NCI-H2107 treated with DMSO at 0.1 percent for 48 hours (cell line): ENCODE measurements at regions not wholly inside any gene's neighbourhood (a gene's known extent, or its start where the extent isn't known, plus 50 kb on each side); places are given as distances from the start of the nearest gene placed in this dataset.

Source experiments
- DNase-seq: peaks from one replicate; lab custom pipeline; 2025; ENCODE audit not compliant: unreplicated experiment; lab: John Stamatoyannopoulos, UW

GRCh38 chr22:49154433-49154832 is 673.2 kb downstream of the BRD1 start:
- DNase-seq: no peak

GRCh38 chr22:49153921-49154320 is 673.8 kb downstream of the BRD1 start:
- no peak for DNase-seq

DNA sequence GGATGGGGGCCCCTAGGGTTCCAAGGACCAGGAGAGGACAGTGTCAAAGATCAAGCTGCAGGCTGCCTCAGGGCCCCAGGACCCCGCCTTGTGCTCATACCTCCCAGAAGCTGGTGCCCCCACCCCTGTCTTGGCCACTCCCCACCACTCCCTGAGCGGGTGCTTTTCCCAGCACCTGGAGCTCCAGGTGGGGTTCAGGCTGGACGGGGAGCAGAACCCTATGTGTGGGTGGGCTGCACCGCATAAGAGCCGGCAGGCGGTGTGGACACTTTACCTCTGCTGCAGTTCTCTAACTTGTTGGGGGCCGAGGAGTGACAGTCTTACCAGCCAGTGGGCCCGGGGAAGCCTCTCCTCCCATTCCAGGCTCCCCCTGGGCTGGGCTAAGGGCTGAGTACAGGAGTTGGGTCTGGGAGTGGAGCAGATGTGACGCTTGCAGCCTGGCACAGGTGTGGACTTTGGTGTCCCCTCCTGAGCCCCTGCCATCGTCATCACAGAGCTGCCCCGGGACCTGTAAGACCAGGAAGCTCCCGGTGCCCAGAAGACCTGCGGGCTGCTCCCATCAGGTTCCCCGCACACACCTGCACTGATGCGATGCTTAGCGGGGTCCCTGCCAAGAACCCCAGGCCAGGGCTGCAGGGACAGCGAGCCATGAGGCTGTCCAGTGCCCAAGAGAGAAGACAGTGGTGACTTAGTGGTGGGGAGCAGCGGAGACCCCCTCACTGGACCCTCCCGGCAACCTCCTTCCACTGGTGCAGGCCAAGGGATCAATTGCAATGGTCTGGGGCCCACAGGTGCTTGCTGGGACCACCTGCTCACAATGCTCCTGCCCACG is 674.5 kb downstream of the BRD1 start:
- DNase-seq: no peak

- DNase-seq: peak; percentile 54
Measured at GRCh38 chr22:49152127-49152938, 675.3 kb downstream of the BRD1 start.

GRCh38 chr22:49151256-49152126 is 676.2 kb downstream of the BRD1 start:
- no peak for DNase-seq

DNA sequence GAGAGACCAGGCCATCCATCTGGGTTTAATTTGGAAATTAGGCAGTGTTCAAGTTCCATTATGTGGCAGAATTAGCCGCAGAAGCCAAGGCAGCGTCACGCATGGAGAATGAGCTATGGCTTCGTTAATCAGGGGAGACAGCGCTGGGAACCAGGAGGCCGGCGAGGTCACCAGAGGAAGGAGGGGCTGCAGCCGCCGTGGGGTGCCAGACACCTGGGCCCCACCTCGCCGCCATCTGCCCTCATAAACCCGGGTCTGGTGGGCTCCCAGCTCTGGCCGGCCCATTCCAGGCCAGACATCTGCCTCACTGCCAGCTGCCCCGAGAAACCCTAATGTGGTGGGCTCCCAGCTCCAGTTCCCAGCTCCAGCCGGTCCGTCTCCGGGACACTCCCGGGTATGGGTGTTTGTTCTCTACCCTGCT is 676.9 kb downstream of the BRD1 start:
- DNase-seq: no peak

- DNase-seq: no peak
Measured at GRCh38 chr22:49149721-49150608, 677.7 kb downstream of the BRD1 start.

- DNase-seq: no peak
Measured at GRCh38 chr22:49148895-49149418, 678.7 kb downstream of the BRD1 start.

DNA sequence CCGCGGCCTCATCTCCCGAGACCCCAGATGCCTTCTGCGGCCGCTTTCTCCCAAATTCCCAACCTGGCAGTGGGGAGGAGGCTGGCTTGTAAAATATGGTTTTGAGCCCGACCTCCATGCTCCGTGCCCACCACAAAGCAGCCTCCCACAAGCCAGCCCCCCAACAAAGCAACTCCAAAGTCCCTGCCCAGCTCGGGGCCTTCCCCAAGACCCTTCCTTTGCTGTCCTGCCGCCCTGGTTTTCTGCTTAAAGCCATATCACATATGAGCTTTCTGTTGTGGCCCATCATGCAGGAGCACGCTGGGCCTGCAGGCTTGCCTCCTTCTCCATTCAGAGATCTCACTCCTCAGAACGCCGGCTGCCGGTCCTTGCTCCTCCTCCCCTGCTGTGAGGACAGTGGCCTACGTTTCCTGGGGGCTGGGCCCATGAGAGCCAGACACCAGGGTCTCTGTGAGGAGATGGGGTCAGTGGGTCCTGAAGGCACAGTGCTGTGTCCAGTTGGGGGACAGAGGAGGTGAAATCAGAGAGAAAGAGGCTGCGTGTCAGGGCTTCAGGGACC is 680.0 kb downstream of the BRD1 start:
- no peak for DNase-seq

DNA sequence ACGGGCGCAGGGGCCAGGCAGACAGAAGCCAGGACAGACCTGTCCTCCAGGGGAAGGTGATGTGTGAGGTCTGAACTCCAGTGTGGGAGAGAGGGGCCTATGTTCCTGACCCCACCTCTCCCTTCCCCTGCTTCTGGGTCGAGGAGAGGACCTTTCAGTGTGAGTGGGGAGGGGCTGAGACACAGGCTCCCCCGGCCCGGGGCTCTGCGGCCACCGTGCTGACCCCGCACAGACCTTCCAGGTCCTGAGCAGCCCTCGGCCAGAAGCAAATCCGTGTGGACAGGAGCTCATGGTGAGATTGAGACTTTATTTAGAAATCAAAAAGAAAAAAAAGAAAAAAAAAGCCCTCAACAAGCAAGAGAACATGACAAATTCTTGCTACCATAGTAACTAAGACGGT is 680.5 kb downstream of the BRD1 start:
- no peak for DNase-seq

DNA sequence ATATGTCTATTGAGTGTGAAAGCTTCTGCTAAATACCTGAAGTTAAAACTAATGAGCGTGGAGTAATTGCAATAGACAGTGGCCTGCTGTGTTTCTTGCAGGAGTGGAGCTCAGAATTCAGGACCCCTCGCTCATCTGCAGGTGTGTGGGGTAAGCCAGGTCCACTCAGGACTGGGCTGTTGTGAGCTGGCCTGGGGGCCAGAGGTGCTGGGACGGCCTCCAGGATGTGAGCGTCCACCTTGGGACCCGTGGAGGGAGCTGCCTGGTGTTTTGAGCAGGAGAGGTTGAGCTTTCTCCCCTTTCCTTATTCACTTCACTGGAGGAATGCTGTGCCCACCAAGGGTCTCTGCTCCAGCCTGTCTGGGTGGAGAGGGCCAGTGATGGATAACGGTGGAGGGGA is 681.2 kb downstream of the BRD1 start:
- no peak for DNase-seq

- DNase-seq: no peak
Measured at GRCh38 chr22:49143812-49144211, 683.9 kb downstream of the BRD1 start.

- DNase-seq: no peak
Measured at GRCh38 chr22:49142891-49143290, 684.8 kb downstream of the BRD1 start.

- DNase-seq: no peak
Measured at GRCh38 chr22:49142296-49142695, 685.4 kb downstream of the BRD1 start.

DNA sequence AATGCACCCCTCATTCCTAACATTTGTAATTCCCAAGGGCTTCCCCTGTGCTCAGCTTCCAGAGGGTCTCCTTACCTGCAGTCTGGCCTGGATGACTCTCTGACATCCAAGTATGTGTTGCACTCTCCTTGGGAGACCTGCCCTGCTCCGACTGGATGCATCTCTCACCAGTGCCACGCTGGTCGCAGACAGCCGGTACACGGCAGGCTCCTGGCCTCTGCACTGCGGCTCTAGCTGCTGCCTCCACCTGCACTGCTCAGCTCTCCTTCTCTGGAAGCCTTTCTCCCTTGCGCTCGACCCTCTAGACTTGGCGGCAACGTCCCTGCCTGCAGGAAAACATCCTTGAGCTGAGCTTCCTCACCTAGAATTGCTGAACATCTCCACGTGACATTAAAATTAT is 685.9 kb downstream of the BRD1 start:
- no peak for DNase-seq

DNA sequence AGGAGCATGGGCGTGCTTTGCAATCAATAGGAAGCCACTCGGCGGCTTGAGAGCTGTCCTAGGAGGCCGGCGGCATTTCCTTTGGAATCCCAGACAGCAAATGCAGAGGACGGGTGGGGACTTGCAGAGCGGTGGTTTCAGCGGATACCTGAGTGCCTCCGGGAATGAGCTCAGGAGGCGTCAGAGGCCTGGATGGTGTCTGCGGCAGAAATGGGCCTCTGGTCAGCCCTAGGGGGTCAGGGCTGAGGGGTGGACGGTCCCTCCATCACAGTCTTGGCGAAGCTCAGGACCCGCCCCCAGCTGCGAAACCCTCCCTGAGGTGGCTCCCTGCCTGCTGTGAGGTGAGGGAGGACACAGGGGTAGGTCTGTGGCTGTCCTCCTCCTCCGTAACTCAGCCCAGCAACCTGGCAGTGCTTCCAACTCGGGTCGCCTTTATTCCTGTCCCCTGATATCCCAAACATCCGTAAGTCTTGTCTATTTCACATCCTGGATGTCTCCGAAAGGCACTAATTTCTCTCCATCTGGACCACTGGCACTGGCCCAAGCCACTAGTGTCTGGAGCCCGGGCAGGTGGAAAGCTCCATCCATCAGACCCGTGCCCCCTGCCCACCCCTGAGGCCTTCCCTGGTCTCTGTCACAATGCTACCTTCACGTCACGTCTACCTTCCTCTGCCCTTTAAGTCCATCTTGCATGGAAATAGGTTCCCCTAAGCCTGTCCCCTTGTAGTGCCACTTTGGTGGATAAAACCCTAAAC is 686.6 kb downstream of the BRD1 start:
- no peak for DNase-seq

GRCh38 chr22:49139492-49140151 is 688.1 kb downstream of the BRD1 start:
- no peak for DNase-seq

- DNase-seq: no peak
Measured at GRCh38 chr22:49138250-49138790, 689.4 kb downstream of the BRD1 start.
